SJCRH30 (cell line): ENCODE measurements at regions not wholly inside any gene's neighbourhood (a gene's known extent, or its start where the extent isn't known, plus 50 kb on each side); places are given as distances from the start of the nearest gene placed in this dataset.

ENCODE experiments used
- DNase-seq, 2 experiments: peaks; one replicate each; pipeline ENCODE4 v3.0.0-alpha.2; 2015 to 2020
- H3K27ac ChIP-seq: fragments of 250-450 bp; sonication (Bioruptor Pico); 2 replicates; pipeline ENCODE4 v1.5.1; 2020; ENCODE audit warnings: mild to moderate bottlenecking, moderate library complexity
- H3K27me3 ChIP-seq: fragments of 250-450 bp; sonication (Bioruptor Pico); 2 replicates; pipeline ENCODE4 v1.5.1; 2020; ENCODE audit warnings: mild to moderate bottlenecking, moderate library complexity
- H3K36me3 ChIP-seq: fragments of 250-450 bp; sonication (Bioruptor Pico); 2 replicates; pipeline ENCODE4 v1.5.1; 2020; ENCODE audit warnings: mild to moderate bottlenecking, moderate library complexity
- H3K4me1 ChIP-seq: fragments of 250-450 bp; sonication (Bioruptor Pico); 2 replicates; pipeline ENCODE4 v1.5.1; 2020; ENCODE audit warnings: mild to moderate bottlenecking, moderate library complexity
- H3K4me3 ChIP-seq: fragments of 250-450 bp; sonication (Bioruptor Pico); 2 replicates; pipeline ENCODE4 v1.5.1; 2020; ENCODE audit warnings: mild to moderate bottlenecking, moderate library complexity
- H3K9me3 ChIP-seq: fragments of 250-450 bp; sonication (Bioruptor Pico); replicated peaks from 2 replicates; pipeline ENCODE4 v1.5.1; 2020; ENCODE audit warnings: mild to moderate bottlenecking, moderate library complexity

DNA sequence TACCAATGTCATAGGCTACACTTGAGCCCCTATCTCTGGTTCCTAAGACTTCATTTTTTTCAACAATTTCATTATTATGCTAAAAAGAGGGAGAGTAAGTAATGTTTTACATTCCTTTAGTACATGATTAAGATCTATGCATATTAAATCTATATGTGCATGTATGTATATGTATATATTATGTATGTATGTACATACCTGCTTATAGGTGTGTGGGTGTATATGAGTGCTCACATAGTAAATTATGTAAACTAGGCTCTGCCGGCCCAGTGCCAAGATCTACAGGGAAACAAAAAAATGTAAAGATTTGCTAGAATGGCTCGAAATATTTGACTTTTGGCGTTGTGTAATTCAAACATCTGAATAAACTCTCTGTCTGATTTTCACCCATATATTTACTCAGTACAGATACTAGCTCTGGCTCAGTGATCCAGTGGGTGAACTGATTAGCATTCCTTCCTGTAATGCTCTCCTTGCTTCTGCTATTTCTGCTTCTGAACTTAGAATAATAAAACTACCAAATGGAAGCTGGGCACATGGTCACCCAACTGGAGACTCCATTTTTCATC lies 113.1 kb upstream of the FGGY start:
- DNase-seq, result no peak
- Histone ChIP-seq H3K36me3 (no peaks in the 10 kb centered on the region), H3K27ac (no peak overlapping the region), H3K4me1 (peaks cover 22% of the 10 kb centered on the region), H3K9me3 (no peaks in the 10 kb centered on the region), H3K27me3 (no peaks in the 10 kb centered on the region), H3K4me3 (no peak overlapping the region)

DNA sequence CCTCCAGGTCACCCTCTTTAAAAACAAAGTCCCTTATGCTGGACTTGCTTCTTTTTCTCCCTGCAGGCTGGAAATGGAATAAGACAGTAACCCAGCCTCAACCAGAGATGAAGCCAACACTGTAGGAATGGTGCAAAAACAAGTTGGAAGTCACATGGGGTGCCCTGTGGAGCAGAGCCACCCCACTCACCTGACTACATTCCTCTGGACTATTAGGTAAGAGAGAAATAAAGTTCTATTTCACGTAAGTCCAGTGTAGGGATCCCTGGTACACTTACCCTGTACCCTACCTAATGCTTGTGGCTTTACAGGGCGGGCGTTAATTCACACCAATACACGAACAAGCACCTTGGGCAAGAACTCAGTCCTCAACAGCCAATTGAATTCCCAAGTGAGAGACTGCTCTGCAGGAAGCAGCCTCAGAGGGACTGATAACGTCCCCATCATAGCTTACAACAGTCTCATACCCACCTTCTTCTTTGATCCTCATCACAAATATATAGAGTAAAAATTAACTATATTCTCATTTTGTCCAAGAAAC lies 112.5 kb upstream of the FGGY start:
- Histone ChIP-seq H3K4me3 (no peak overlapping the region), H3K27me3 (no peaks in the 10 kb centered on the region), H3K9me3 (no peaks in the 10 kb centered on the region), H3K4me1 (peaks cover 18% of the 10 kb centered on the region), H3K27ac (no peak overlapping the region), H3K36me3 (no peaks in the 10 kb centered on the region)
- no peak for DNase-seq

- no peaks in the 10 kb centered on the region for H3K36me3 ChIP-seq
- no peak overlapping the region for H3K4me3 ChIP-seq
- H3K9me3 ChIP-seq, result no peaks in the 10 kb centered on the region; the same call in 1 of the 2 replicates
- H3K27ac ChIP-seq, result no peak overlapping the region
- H3K27me3 ChIP-seq, result no peaks in the 10 kb centered on the region
- DNase-seq, result no peak
- peaks cover 12% of the 10 kb centered on the region for H3K4me1 ChIP-seq
These were observed 111.6 kb upstream of the FGGY start for GRCh38 chr1:59185163-59185860.

GRCh38 chr1:59186656-59187055 lies 110.2 kb upstream of the FGGY start:
- H3K27ac ChIP-seq, result no peak overlapping the region
- DNase-seq, result peak; percentile 31 to 54
- peaks cover 12% of the 10 kb centered on the region; the same call in 1 of the 2 replicates for H3K4me1 ChIP-seq

GRCh38 chr1:59188413-59189213 lies 108.3 kb upstream of the FGGY start:
- H3K4me1 ChIP-seq, result peaks cover 12% of the 10 kb centered on the region; the same call in 1 of the 2 replicates
- H3K4me3 ChIP-seq, result no peak overlapping the region
- no peaks in the 10 kb centered on the region for H3K36me3 ChIP-seq
- no peak overlapping the region for H3K27ac ChIP-seq
- H3K9me3 ChIP-seq, result peaks cover 17% of the 10 kb centered on the region
- no peaks in the 10 kb centered on the region for H3K27me3 ChIP-seq
- no peak for DNase-seq

More at GRCh38 chr1:59186656-59187055, 110.2 kb upstream of the FGGY start:
- H3K36me3 ChIP-seq, result no peaks in the 10 kb centered on the region
- H3K27me3 ChIP-seq, result no peaks in the 10 kb centered on the region
- peaks cover 8% of the 10 kb centered on the region; the same call in 1 of the 2 replicates for H3K9me3 ChIP-seq
- no peak overlapping the region for H3K4me3 ChIP-seq

DNA sequence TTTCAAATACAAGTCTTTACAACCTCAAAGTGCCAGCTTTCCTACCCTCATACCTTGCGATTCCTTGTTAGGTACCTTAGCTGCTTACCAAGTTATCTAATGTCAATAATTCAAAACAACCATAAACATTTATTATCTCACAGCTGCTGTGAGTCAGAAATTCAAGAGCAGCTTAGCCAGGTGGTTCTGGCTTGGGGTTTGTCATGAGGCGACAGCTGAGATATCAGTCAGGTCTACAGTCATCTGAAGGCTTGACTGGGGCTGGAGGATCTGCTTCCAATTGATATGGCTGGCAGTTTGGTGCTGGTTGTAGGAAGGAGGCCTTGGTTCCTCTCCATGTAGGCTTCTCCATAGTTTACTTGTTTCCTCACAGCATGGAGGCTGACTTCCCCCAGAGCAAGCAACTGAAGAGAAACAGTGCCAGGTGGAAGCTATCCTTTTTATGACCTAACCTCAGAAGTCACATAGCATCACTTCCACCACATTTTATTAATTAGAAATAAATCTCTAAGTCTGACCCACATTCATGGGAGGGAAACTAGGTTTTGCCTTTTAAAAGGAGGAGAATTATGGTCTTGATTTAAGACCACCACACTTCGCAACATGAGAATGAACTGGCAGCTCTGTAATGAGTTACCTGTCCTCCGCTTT lies 103.3 kb upstream of the FGGY start:
- Histone ChIP-seq H3K27me3 (no peaks in the 10 kb centered on the region), H3K9me3 (peaks cover 32% of the 10 kb centered on the region), H3K36me3 (no peaks in the 10 kb centered on the region), H3K4me3 (no peak overlapping the region), H3K27ac (peak overlapping the region; percentile 12; the same call in 1 of the 2 replicates), H3K4me1 (no peaks in the 10 kb centered on the region; the same call in 1 of the 2 replicates)
- DNase-seq, result peak; percentile 45 to 60

GRCh38 chr1:59194621-59195020 lies 102.3 kb upstream of the FGGY start:
- Histone ChIP-seq H3K4me1 (no peaks in the 10 kb centered on the region; the same call in 1 of the 2 replicates), H3K27me3 (no peaks in the 10 kb centered on the region)

DNA sequence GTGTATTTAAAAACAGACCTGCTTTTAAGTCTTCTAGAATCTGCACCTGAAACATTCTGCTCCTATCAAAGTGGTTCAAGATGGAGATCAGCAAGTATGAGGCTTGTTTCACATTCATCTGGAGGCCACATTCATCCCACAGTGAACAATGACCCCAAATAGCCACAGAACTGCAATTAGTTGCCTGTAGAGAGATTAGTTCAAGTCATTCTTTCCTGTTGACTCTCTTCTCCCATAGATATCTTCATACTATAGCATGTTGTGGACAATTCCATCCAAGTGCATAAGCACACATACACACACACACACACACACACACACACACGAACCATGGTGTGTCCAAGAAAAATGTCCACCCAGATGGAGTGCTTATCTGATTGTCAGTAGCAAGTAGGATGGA lies 101.7 kb upstream of the FGGY start:
- Histone ChIP-seq H3K4me1 (no peaks in the 10 kb centered on the region; the same call in 1 of the 2 replicates), H3K27ac (no peak overlapping the region), H3K4me3 (no peak overlapping the region), H3K36me3 (no peaks in the 10 kb centered on the region), H3K27me3 (no peaks in the 10 kb centered on the region), H3K9me3 (peaks cover 32% of the 10 kb centered on the region)
- DNase-seq, result no peak

More at GRCh38 chr1:59194621-59195020, 102.3 kb upstream of the FGGY start:
- no peak overlapping the region for H3K27ac ChIP-seq
- peaks cover 32% of the 10 kb centered on the region for H3K9me3 ChIP-seq
- H3K4me3 ChIP-seq, result no peak overlapping the region
- no peak for DNase-seq
- no peaks in the 10 kb centered on the region for H3K36me3 ChIP-seq

GRCh38 chr1:59198564-59198963 lies 98.3 kb upstream of the FGGY start:
- peaks cover 22% of the 10 kb centered on the region for H3K9me3 ChIP-seq
- H3K27me3 ChIP-seq, result no peaks in the 10 kb centered on the region
- H3K36me3 ChIP-seq, result no peaks in the 10 kb centered on the region
- no peak overlapping the region for H3K4me3 ChIP-seq
- no peak for DNase-seq
- no peaks in the 10 kb centered on the region for H3K4me1 ChIP-seq
- H3K27ac ChIP-seq, result no peak overlapping the region

GRCh38 chr1:59199147-59199546 lies 97.7 kb upstream of the FGGY start:
- H3K4me3 ChIP-seq, result no peak overlapping the region
- H3K4me1 ChIP-seq, result no peaks in the 10 kb centered on the region
- H3K27ac ChIP-seq, result no peak overlapping the region
- no peaks in the 10 kb centered on the region for H3K36me3 ChIP-seq
- H3K27me3 ChIP-seq, result no peaks in the 10 kb centered on the region
- DNase-seq, result no peak
- H3K9me3 ChIP-seq, result peaks cover 16% of the 10 kb centered on the region

- no peak overlapping the region for H3K27ac ChIP-seq
- no peaks in the 10 kb centered on the region for H3K36me3 ChIP-seq
- DNase-seq, result no peak
- H3K4me1 ChIP-seq, result no peaks in the 10 kb centered on the region
- H3K27me3 ChIP-seq, result no peaks in the 10 kb centered on the region
- H3K4me3 ChIP-seq, result no peak overlapping the region
- peaks cover 14% of the 10 kb centered on the region for H3K9me3 ChIP-seq
These were observed 97.0 kb upstream of the FGGY start for GRCh38 chr1:59199719-59200376.

GRCh38 chr1:59201341-59201740 lies 95.6 kb upstream of the FGGY start:
- no peak overlapping the region for H3K4me3 ChIP-seq
- no peak overlapping the region for H3K27ac ChIP-seq
- H3K36me3 ChIP-seq, result no peaks in the 10 kb centered on the region
- peaks cover 14% of the 10 kb centered on the region; the same call in 1 of the 2 replicates for H3K9me3 ChIP-seq
- H3K27me3 ChIP-seq, result no peaks in the 10 kb centered on the region
- no peaks in the 10 kb centered on the region for H3K4me1 ChIP-seq
- DNase-seq, result no peak

DNA sequence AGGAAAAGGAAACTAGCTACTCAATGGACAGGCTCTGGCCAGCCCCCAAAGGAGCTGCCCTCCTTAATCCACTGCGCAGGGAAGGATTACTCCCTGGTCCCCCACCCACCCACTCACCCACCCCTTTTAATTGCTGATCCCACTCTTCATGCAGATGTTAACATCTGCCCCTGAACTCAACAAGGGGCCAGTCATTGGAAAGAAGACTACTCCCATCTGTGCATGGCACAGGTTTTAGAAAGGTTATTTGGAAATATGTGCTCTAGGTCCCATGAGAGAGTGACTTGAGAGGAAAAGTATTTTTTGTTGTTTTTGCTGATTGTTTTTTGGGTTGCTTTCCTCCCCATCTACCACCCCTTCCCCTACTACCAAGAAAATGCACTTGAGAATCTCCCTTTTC lies 94.4 kb upstream of the FGGY start:
- no peaks in the 10 kb centered on the region for H3K36me3 ChIP-seq
- no peaks in the 10 kb centered on the region for H3K4me1 ChIP-seq
- no peak for DNase-seq
- no peaks in the 10 kb centered on the region for H3K27me3 ChIP-seq
- H3K27ac ChIP-seq, result no peak overlapping the region
- peaks cover 14% of the 10 kb centered on the region; the same call in 1 of the 2 replicates for H3K9me3 ChIP-seq
- H3K4me3 ChIP-seq, result no peak overlapping the region

DNA sequence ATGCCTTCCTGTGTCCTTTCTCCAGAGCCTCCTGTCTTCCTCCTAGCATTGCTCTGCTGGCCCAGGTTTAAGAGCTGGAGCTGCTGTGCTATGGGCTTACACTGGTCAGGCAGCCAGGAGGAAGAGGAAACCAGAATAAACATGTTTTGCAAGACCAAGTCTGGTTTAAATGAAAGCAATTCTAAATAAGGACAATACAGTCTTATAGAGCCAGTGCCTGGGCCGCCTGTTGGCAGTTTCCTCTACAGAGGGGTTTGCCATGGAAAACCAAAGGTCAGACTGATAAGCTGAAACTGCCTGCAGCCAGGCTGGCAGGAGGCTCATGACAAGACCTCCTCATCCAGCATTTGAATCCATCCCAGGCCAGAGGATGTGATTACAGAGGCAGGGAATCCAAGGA lies 92.9 kb upstream of the FGGY start:
- peaks cover 17% of the 10 kb centered on the region; the same call in 1 of the 2 replicates for H3K9me3 ChIP-seq
- no peaks in the 10 kb centered on the region for H3K27me3 ChIP-seq
- H3K4me3 ChIP-seq, result no peak overlapping the region
- no peaks in the 10 kb centered on the region for H3K4me1 ChIP-seq
- DNase-seq, result no peak
- no peak overlapping the region for H3K27ac ChIP-seq
- H3K36me3 ChIP-seq, result no peaks in the 10 kb centered on the region
